ENCODE measurements at regions not wholly inside any gene's neighbourhood (a gene's known extent, or its start where the extent isn't known, plus 50 kb on each side); places are given as distances from the start of the nearest gene placed in this dataset.

DNA sequence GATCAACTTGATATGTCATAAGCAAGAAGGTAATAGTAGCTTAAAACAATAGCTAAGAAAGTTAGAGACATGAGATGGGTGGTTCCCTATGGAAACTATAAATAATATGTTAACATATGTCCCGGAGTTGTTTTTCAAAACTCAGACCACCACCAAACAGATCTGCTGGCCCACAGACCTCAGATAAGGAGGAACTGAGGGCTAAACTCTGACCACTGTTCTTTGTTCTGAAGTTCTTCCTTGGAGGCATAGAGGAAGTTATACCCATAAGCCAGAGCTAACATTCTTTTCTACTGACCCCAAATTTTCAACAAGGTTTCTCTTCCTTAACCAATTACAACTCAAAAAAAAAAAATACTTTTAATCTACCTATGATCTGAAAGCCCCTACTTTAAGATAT lies 156.1 kb upstream of the FSCB start:
- TF ChIP-seq, protein P1, sequence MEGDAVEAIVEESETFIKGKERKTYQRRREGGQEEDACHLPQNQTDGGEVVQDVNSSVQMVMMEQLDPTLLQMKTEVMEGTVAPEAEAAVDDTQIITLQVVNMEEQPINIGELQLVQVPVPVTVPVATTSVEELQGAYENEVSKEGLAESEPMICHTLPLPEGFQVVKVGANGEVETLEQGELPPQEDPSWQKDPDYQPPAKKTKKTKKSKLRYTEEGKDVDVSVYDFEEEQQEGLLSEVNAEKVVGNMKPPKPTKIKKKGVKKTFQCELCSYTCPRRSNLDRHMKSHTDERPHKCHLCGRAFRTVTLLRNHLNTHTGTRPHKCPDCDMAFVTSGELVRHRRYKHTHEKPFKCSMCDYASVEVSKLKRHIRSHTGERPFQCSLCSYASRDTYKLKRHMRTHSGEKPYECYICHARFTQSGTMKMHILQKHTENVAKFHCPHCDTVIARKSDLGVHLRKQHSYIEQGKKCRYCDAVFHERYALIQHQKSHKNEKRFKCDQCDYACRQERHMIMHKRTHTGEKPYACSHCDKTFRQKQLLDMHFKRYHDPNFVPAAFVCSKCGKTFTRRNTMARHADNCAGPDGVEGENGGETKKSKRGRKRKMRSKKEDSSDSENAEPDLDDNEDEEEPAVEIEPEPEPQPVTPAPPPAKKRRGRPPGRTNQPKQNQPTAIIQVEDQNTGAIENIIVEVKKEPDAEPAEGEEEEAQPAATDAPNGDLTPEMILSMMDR (optimal IDR thresholded peaks at IDR 0.05 in 1 of 3, IDR thresholded peaks at IDR 0.05 in 1 of 3, conservative IDR thresholded peaks at IDR 0.05 in 1 of 3; ENCODE audit: extremely low read depth in 1 of 3, insufficient read depth in 2 of 3, low read length in 3 of 3), result no peak
- TF ChIP-seq EZH2 (IDR thresholded peaks at IDR 0.05; ENCODE audit: low read length), result no peak

All from keratinocyte (primary cell).